ENCODE measurements at regions not wholly inside any gene's neighbourhood (a gene's known extent, or its start where the extent isn't known, plus 50 kb on each side); places are given as distances from the start of the nearest gene placed in this dataset.

- no peaks in the 10 kb centered on the region for H3K27me3 Mint-ChIP-seq
- H3K4me1 Mint-ChIP-seq = no peaks in the 10 kb centered on the region
- H3K9me3 Mint-ChIP-seq = no peaks in the 10 kb centered on the region
- H3K36me3 Mint-ChIP-seq = no peaks in the 10 kb centered on the region
- H3K4me3 Mint-ChIP-seq = no peak overlapping the region
- no peak overlapping the region for H3K27ac Mint-ChIP-seq
These were observed 2238.8 kb downstream of the LRRC4C start for GRCh38 chr11:39220501-39221230.

DNA sequence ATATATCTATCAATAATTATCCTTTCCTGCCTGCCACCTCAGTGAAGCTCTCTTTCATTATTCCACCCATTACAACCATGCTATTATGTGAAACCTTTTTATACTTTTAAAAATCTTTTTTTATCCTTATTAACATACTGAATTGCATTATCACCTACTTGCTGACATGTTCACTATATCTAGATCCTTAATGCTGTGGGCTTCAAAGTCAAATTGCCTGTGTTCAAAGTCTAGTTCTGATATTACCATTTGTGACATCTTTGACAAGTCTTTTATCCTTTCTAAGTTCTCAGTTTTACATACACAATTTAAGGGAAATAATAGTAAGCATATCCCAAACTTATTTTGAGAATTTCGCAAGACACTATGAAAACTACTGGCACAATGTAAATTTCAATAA is 2239.4 kb downstream of the LRRC4C start:
- Mint-ChIP-seq H3K9me3 (no peaks in the 10 kb centered on the region), H3K36me3 (no peaks in the 10 kb centered on the region), H3K4me1 (no peaks in the 10 kb centered on the region), H3K4me3 (no peak overlapping the region), H3K27ac (no peak overlapping the region), H3K27me3 (no peaks in the 10 kb centered on the region)

GRCh38 chr11:39209981-39210380 is 2249.5 kb downstream of the LRRC4C start:
- Mint-ChIP-seq H3K4me1 (no peaks in the 10 kb centered on the region), H3K27ac (no peak overlapping the region), H3K36me3 (no peaks in the 10 kb centered on the region), H3K9me3 (peaks cover 16% of the 10 kb centered on the region), H3K27me3 (no peaks in the 10 kb centered on the region), H3K4me3 (no peak overlapping the region)

DNA sequence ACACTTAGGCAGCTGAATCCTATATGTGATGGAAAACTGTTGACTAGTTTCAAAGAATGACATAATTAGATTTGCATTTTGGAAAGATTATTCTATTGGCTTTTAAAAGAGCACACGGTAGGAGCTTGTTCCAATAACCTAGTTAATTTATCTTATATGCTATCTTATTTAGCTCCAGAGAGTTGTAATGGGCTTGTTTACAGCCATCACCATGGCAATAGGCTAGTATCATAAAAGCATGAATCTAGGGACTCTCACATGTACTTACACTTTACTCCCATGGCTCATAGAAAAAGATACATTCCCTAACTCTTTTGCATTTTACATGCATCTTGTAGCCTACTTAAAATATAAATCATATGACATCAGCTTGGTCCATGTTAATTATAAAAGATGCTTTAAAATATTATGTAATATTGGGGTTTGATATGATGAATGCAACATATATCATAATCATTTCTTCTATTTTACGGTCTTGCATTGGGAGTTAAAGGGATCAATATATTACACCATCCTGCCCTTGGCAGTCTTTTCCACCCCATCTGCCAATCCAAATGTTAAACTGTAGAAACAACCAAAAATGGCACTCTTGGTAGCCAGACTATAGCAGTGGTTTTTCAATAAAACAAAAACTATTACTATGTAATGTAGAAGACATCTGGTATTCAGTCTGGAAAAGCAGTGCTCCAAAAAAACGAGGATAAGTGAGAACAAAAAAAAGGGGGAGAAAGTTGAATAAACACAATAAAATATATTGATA is 2254.0 kb downstream of the LRRC4C start:
- Mint-ChIP-seq H3K4me3 (no peak overlapping the region), H3K4me1 (no peaks in the 10 kb centered on the region), H3K27ac (no peak overlapping the region), H3K36me3 (no peaks in the 10 kb centered on the region), H3K27me3 (no peaks in the 10 kb centered on the region), H3K9me3 (peaks cover 11% of the 10 kb centered on the region)

DNA sequence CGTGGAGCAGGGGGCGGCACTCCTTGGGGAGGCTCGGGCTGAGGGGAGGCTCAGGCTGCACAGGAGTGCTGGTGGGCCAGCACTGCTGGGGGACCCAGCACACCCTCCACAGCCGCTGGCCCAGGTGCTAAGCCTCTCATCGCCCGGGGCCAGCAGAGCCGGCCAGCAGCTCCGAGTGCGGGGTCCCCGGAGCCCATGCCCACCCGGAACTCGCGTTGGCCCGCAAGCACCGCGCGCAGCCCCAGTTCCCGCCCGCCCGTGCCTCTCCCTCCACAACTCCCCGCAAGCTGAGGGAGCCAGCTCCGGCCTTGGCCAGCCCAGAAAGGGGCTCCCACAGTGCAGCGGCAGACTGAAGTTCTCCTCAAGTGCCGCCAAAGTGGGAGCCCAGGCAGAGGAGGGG is 2266.8 kb downstream of the LRRC4C start:
- Mint-ChIP-seq H3K27me3 (no peaks in the 10 kb centered on the region), H3K4me3 (no peak overlapping the region), H3K27ac (no peak overlapping the region), H3K4me1 (no peaks in the 10 kb centered on the region), H3K36me3 (no peaks in the 10 kb centered on the region), H3K9me3 (peaks cover 10% of the 10 kb centered on the region)

- Mint-ChIP-seq H3K27ac (no peak overlapping the region), H3K27me3 (no peaks in the 10 kb centered on the region), H3K4me1 (no peaks in the 10 kb centered on the region), H3K36me3 (no peaks in the 10 kb centered on the region), H3K9me3 (peaks cover 14% of the 10 kb centered on the region), H3K4me3 (no peak overlapping the region)
These were observed 2268.7 kb downstream of the LRRC4C start for GRCh38 chr11:39190751-39191150.

DNA sequence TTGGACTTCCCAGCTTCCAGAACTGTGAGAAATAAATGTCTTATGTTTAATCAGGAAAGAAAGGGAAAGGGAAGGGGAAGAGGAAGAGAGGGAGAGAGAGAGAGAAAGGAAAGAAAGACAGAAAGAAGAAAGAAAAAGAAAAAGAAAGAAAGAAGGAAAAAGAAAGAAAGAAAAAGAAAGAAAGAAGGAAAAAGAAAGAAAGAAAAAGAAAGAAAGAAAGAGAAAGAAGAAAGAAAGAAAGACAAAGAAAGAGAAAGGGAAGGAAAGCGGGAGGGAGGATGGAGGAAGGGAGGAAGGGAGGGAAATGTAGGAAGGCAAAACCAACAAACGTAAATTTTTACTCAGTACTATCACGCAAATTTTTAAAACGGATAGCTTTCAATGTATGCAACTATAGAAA is 2281.8 kb downstream of the LRRC4C start:
- Mint-ChIP-seq H3K27me3 (no peaks in the 10 kb centered on the region), H3K9me3 (no peaks in the 10 kb centered on the region), H3K4me3 (no peak overlapping the region)

GRCh38 chr11:39174965-39175364 is 2284.5 kb downstream of the LRRC4C start:
- H3K4me1 Mint-ChIP-seq = no peaks in the 10 kb centered on the region
- no peaks in the 10 kb centered on the region for H3K9me3 Mint-ChIP-seq
- H3K36me3 Mint-ChIP-seq = no peaks in the 10 kb centered on the region
- no peaks in the 10 kb centered on the region for H3K27me3 Mint-ChIP-seq
- H3K4me3 Mint-ChIP-seq = no peak overlapping the region
- no peak overlapping the region for H3K27ac Mint-ChIP-seq

More for the DNA sequence above, 2281.8 kb downstream of the LRRC4C start:
- Mint-ChIP-seq H3K36me3 (no peaks in the 10 kb centered on the region), H3K4me1 (no peaks in the 10 kb centered on the region), H3K27ac (no peak overlapping the region)

GRCh38 chr11:39174196-39174595 is 2285.3 kb downstream of the LRRC4C start:
- no peak overlapping the region for H3K27ac Mint-ChIP-seq

DNA sequence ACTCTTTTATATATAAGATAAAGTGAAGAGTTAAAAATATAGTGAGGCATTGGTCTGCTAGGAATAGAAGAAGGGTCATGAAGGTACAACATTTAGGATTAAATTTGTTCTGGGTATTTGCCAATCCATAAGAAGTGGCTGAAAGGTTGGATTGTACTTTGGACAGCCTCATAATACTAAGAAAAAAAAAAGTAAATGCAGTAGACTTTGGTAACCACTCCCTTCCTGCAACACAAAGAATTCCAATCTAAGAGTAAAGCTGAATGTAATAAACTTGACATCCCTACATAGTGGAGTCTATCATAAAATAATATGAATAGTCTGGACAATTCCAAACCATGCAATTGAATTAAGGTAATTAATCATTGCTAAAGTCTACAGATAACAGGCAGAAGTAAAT is 2294.4 kb downstream of the LRRC4C start:
- no peak overlapping the region for H3K27ac Mint-ChIP-seq
- no peaks in the 10 kb centered on the region for H3K4me1 Mint-ChIP-seq
- H3K27me3 Mint-ChIP-seq = no peaks in the 10 kb centered on the region
- H3K36me3 Mint-ChIP-seq = no peaks in the 10 kb centered on the region
- no peak overlapping the region for H3K4me3 Mint-ChIP-seq
- H3K9me3 Mint-ChIP-seq = no peaks in the 10 kb centered on the region

More at GRCh38 chr11:39174196-39174595, 2285.3 kb downstream of the LRRC4C start:
- Mint-ChIP-seq H3K27me3 (no peaks in the 10 kb centered on the region), H3K4me1 (no peaks in the 10 kb centered on the region), H3K4me3 (no peak overlapping the region), H3K36me3 (no peaks in the 10 kb centered on the region), H3K9me3 (no peaks in the 10 kb centered on the region)

GRCh38 chr11:39149214-39149613 is 2310.2 kb downstream of the LRRC4C start:
- no peak overlapping the region for H3K4me3 Mint-ChIP-seq
- peaks cover 10% of the 10 kb centered on the region for H3K9me3 Mint-ChIP-seq
- H3K27me3 Mint-ChIP-seq = no peaks in the 10 kb centered on the region
- no peaks in the 10 kb centered on the region for H3K4me1 Mint-ChIP-seq
- no peaks in the 10 kb centered on the region for H3K36me3 Mint-ChIP-seq
- no peak overlapping the region for H3K27ac Mint-ChIP-seq

- Mint-ChIP-seq H3K9me3 (peaks cover under 1% of the 10 kb centered on the region), H3K4me3 (no peak overlapping the region), H3K4me1 (no peaks in the 10 kb centered on the region), H3K27ac (no peak overlapping the region), H3K27me3 (no peaks in the 10 kb centered on the region), H3K36me3 (no peaks in the 10 kb centered on the region)
These were observed 2314.1 kb downstream of the LRRC4C start for GRCh38 chr11:39145346-39145745.

DNA sequence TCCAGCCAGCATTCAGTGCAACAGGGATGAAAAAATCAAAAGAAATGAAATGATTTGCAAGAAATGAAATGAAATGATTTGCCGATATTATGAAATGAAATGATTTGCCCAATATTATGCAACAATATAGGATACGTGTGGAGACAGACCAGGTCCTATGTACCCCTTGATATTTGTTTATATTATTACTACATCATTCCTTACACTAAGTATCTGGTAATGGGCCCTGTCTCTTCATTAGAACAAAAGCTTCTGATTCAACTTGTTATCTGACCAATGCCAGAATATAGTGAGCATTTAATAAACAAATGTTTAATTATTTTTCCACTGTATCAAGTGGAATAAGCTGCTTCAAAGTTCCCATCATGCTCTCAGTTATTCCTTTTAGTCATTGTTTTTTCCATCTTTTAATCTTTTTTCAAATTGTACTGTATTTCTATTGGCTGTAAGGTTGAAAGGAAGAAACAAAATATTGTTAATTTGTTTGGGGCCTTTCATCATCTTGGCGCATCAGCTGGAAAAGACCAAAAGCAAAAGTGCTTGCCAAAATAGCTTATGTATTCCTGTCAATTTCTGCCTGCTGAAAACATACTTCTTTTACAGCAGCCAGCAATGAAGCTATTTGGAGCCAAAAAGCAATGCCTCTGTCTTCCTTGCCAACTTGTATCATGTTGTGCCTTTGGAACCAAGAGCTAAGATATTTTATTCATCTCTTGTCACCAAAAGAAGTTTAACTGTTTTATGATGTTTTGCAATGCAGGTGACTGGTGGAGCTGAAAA is 2314.9 kb downstream of the LRRC4C start:
- Mint-ChIP-seq H3K27ac (no peak overlapping the region), H3K27me3 (no peaks in the 10 kb centered on the region), H3K4me1 (no peaks in the 10 kb centered on the region), H3K36me3 (no peaks in the 10 kb centered on the region), H3K4me3 (no peak overlapping the region), H3K9me3 (no peaks in the 10 kb centered on the region)

DNA sequence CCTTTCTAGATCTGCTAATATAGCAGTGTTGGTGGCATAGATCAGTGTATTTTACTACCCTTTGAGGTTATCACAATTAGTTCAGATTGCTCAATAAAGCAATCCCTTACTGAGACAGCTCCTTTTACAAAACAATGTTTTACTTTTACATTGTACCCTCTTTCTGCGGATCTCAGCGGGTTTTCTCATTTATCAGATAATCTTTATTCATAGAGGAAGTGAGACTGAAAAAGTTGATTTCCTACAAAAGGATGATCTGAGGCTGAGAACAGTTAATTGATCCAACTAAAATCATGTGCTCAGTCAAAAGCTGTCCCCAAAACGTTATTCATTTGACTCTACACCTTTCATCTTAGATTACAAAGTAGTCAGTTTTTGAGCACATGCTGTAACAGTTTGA is 2319.9 kb downstream of the LRRC4C start:
- no peaks in the 10 kb centered on the region for H3K36me3 Mint-ChIP-seq
- peaks cover 6% of the 10 kb centered on the region for H3K9me3 Mint-ChIP-seq
- H3K27me3 Mint-ChIP-seq = no peaks in the 10 kb centered on the region
- H3K4me3 Mint-ChIP-seq = no peak overlapping the region
- no peak overlapping the region for H3K27ac Mint-ChIP-seq
- no peaks in the 10 kb centered on the region for H3K4me1 Mint-ChIP-seq

- Mint-ChIP-seq H3K27me3 (no peaks in the 10 kb centered on the region), H3K27ac (no peak overlapping the region), H3K9me3 (peaks cover 4% of the 10 kb centered on the region), H3K4me3 (no peak overlapping the region), H3K4me1 (no peaks in the 10 kb centered on the region), H3K36me3 (no peaks in the 10 kb centered on the region)
These were observed 2338.6 kb downstream of the LRRC4C start for GRCh38 chr11:39120890-39121289.

DNA sequence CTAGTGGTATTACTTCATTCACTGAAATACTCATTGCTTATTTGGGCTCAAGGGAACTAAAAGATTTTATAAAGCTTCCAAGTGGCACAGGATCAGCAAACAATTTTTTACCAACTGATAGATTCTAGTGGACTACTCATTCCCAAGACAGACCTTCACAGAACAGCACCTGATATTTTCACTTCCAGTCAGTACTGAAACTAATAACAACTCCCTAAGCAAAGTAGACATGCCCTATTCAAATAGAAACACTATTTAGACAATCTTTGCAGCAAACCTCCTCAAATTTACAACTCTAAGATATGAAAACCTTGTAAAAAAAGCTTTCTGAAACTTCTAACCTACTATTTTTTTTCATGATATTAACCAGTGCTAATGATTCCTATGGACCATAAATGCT is 2345.8 kb downstream of the LRRC4C start:
- Mint-ChIP-seq H3K4me1 (no peaks in the 10 kb centered on the region), H3K27me3 (no peaks in the 10 kb centered on the region), H3K9me3 (peaks cover 4% of the 10 kb centered on the region), H3K4me3 (no peak overlapping the region), H3K27ac (no peak overlapping the region), H3K36me3 (no peaks in the 10 kb centered on the region)

Measured in activated naive CD4-positive, alpha-beta T cell treated with anti-CD3 and anti-CD28 coated beads, Interleukin-2, amount 50 U/mL, for 24 hours (primary cell).